NAMALWA (cell line): ENCODE measurements at regions not wholly inside any gene's neighbourhood (a gene's known extent, or its start where the extent isn't known, plus 50 kb on each side); places are given as distances from the start of the nearest gene placed in this dataset.

ENCODE experiments used
- DNase-seq: peaks from one replicate; pipeline ENCODE4 v3.0.0-alpha.2; 2015; ENCODE audit warnings: low spot score

DNA sequence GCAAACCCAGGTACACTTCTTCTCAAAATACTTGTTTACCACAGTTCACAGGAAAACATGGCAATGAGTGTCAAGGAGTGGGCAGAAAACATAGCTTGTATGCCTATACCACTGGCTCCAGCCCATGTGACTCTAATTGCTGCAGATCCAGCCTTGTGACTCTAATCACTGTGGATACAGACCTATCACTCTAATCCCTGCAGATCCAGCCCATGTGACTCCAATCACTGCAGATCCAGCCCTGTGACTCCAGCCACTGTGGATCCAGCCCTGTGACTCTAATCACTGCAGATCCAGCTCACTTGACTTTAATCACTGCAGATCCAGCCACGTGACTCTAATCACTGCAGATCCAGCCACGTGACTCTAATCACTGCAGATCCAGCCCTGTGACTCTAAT is 366.3 kb upstream of the IRX4 start:
- DNase-seq: no peak

DNA sequence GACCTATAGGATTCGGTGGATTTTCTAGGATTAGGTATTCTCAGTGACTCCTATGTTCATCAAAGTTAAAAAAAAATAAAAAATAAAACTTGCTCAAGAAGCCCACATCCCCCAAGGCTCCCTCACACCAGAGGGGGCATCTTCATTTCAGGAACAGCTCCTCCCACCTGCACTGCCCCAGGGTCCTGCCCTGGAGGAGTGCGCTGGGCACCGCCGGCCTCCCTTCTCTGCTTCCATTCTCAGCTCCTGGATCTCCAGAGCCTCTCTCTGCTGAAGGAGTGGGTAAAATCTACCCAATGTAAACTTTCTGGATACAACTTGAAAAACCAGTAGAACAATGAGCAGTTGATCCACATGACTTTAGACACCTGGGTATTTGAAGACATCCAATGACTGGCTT is 359.8 kb upstream of the IRX4 start:
- DNase-seq: no peak

- no peak for DNase-seq
Observed at GRCh38 chr5:2241842-2242241, 359.1 kb upstream of the IRX4 start.

GRCh38 chr5:2240118-2240904 is 357.6 kb upstream of the IRX4 start:
- DNase-seq: no peak

- DNase-seq: no peak
Observed at GRCh38 chr5:2239201-2239910, 356.6 kb upstream of the IRX4 start.

DNA sequence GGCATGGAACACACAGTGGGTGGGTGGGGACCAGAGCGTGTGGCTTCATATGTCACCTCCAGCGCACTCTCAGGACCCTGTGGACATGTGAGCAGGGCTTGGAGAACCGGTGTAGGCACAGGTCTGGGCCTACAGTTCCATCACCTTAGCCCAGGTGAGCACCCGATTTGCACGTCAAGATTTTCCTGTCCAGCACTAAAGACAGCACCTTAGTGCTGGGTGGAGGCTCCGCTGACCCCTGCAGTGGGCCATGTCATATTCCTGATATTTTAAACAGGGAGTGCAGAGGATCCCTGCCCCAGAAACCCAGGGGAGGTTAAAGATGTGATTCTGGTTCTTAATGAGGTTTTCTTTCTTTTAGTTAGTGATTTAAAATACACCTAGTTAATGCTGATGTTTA is 356.0 kb upstream of the IRX4 start:
- DNase-seq: no peak

DNA sequence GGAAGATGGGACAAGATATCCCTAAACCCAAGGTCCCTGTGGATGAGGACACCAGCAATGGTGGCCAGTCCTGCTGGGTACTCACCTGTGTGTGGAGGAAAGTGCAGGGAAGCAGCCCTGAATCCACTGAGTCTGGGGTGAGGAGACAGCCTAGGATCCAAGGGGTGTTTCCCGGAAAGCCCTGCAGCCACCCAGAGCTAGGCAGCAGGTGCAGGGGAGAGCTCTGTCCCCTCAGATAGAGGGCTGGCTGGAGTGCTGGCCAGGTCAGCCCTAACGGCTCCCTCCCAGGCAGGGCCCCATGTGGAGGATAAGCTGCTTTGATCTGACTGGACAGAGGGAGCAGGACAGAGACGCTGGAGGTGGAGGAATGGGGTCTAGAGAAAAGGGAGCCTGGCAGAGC is 344.7 kb upstream of the IRX4 start:
- DNase-seq: no peak

- no peak for DNase-seq
Observed at GRCh38 chr5:2224689-2225088, 342.0 kb upstream of the IRX4 start.

DNA sequence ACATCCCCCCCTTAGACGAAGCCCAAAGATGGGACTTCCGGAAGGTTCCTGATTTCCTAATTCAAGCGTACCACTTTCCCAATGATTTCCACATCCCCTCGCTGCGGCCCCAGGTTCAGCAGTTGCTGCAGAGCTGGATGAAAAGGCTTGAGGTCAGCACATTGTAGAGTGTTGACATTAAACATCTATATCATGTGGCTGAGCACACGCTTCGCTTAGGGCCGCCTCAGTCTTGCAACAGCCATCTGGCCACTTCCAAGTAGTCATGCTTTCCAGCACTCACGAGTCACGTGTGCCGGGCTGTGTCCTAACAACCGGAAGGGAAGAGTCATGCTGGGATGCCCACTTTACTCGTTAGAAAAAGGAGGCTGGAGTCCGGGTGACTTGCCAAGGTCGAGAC is 340.6 kb upstream of the IRX4 start:
- DNase-seq: no peak

DNA sequence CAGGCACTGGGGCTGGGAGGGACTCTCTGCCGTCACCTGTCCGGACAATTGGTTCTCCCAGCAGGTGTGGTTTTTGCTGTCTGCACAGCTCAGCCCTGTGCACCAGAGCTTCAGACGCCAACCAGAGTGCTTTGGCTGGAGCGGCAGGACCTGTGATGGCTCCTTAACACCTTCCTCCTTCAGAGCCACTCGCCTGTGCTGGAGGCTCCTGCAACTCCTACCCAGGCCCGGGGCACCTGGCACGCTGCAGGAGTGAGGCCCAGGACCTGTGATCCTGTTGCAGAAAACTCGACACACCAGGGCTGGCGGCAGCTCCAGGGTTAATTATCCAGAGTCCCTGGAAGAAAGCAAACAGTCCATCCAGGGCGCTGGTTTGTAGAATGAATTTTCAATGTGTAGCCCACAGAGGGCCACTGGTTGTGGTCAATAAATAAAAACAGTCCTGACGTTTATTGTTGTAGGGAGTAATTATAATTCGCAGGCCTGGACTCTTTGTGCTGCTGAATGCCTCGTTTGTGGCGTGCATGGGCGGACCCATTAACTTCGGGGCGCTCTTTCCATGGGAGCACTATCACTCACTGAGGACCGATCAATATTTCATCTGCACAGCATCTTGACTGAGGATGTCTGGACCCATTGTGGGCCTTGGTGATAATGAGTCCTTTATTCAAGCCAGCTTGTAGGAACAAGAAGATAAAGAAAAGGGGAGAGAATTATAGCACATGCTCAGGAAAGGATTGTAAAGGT is 339.7 kb upstream of the IRX4 start:
- DNase-seq: no peak

DNA sequence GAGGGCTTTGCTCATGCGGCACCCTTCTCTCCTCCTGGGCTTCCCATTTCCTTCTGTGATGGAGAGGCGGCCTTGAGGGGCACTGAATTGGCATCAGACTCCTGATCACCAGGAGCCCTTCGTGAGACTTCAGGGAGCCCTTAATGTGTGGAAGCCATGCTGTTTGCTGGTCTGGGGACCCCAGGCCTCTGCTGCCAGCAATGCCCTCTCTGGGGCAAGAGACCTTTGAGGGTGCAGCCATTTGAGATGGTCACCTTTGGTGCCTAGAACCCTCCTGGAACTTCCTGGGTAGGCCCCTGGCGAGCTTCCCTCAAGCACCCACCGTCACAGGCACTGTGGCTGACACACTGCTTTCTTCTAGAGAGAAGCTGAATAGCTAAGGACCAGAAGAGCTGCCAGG is 338.7 kb upstream of the IRX4 start:
- no peak for DNase-seq

DNA sequence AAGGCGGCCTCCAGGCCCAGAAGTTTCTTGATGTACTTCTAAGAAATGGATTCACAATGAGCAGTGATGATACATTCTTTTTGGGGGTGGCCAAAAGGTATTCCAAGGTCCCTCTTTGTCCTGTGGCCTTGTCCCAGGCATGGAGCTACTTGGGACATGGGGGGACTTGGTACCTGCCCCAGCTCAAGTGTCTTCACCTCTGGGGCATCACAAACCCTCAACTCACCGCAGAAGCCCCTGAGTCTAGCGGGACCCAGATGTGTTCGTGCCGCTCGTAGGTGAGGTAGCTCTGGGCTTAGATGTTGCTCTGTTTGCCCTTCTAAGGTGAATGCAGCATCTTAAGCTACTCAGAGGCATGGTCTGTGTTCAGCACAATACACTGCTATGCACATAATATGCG is 338.0 kb upstream of the IRX4 start:
- no peak for DNase-seq

GRCh38 chr5:2219149-2219776 is 336.5 kb upstream of the IRX4 start:
- DNase-seq: no peak

- DNase-seq: no peak
Observed at GRCh38 chr5:2217219-2217618, 334.5 kb upstream of the IRX4 start.

DNA sequence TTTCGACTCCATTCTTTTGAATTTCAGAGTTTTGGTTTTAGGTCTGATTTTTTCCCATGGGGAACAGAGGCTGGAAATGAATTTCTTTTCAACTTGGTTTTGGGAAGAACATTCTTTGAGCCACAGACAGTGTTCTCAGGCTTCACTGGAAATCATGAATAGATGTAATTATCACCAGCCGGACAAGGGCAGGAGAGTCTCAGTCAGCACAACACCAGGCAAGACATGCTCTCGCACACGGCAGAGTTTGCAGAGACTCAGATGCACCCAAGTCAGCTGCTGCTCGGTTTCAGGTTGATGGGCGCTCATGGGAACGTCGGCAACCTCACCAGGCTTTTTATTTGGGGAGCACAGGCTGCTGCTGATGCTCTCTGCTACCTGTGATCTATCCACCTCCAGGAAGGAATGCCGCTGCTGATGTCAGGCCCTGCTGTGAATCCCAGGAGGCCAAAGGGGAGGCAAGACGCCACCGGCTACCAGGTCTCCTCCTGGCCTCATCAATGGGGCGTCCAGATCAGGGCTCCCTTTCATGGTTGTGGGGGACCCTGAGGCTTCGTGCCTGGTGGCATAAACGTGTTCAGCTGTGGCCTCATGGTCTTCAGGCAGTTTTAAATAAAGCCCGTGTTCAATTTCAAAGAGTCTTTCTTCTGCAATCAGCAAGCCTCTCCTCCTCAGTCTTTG is 332.3 kb upstream of the IRX4 start:
- no peak for DNase-seq

GRCh38 chr5:2213121-2213730 is 330.5 kb upstream of the IRX4 start:
- DNase-seq: no peak

GRCh38 chr5:2212481-2212880 is 329.8 kb upstream of the IRX4 start:
- no peak for DNase-seq

DNA sequence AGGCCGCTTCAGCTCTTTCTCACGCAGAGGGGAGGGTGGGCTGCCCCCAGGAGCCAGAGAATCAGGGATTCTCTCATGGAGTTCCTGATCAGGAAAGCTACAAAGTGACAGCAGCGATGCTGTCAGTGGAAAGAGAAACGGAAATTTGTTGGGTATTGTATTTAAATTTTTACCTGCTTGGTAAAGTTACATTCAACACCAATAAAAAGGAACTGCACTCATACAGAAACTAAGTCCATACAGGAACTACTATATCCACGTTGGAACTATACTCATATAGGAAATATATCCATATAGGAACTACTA is 325.5 kb upstream of the IRX4 start:
- no peak for DNase-seq

DNA sequence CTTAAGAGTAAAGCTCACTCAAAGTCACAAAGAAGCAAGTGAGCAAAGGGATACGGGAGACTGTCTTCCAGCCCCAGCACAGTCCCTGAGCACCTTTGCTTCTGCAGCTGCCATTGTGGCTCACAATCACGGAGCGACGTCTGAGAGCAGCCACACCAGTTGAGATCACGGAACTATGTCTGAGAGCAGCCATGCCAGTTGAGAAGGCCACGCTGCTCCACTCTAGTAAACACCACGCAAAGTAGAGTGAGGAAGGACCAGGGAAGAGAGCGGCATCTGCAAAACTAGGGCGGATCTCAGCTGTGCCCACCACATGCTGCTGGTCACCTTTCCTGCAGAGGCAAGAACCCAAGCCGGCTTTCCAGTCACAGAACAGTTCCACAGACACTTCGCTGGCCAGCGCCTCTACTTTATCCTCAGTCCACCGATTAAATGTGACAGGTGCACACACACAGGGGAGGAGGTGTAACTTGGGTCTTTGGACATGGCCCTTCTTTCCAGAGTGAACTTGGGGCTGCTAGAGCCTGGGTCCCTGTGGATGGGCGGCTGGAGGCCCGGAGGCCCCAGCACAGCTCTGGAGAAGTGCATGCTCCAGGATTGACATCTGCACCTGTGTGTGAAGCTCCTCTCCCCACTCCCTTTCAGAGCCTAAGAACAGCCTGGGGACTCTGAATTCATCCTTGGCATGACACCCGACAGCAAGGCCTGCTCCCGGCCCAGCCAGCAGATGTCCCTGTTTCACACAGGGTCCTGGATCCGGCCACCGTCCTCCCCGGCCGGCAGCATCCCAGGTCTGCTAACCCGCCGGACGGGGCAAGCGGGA is 324.9 kb upstream of the IRX4 start:
- no peak for DNase-seq

DNA sequence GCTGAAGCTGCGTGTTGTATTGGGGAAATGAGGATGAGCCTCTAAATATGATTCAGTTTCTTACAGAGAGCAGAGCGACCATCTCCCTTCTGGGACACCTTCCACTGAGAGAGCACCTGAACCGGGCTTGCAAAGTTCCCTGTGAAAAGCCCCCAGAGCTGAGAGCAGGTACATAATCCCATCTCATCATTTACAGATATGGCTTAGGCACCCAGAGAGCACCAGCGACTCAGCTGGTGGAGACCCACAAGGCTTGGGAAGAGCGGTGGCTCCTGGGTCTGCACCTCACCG is 324.3 kb upstream of the IRX4 start:
- no peak for DNase-seq
